ENCODE measurements at regions not wholly inside any gene's neighbourhood (a gene's known extent, or its start where the extent isn't known, plus 50 kb on each side); places are given as distances from the start of the nearest gene placed in this dataset.

DNA sequence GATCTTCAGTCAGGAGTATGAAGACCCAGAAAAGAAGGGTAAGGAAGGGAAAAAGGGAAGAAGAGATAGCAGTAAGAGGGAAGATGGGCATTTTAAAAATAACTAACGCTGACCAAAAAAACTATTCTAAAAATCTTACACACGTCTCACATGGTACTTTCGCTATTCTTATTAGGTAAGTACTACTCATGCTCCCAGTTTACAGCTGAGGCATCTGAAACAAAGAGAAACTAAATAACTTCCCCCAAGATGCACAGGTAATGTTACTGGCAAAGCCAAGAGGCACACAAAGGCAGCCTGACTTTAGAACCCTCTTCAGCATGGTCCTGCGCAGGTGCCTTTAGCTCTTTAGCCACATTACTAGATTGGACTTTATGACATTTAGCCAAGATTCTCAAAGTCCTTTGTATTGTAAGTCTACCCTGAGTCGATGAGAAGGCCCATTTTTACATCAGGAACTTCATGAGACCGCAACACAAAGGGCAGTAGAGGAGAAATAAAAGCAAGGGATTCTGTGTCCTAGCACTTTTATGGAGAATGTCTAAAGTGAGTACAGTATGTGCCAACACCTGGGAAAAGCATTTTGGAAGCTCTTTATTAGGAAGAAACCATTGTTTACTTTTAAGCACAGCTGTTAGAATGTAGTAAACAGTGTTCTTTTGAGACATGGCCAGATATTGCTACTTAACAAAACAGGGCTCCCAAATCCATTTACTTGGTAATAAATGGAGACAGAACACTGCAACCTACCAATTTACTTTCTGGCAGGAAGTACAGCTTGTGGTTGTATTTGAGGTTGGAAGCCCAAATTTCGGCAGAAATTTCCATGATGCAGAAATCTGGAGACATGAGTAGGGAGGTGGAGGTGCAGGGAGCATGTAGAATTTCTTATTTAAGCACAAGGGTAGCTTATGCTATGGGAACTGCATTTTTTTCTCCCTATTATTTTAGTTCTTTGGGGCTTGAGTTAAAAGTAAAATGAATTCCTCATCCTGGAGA, 250.7 kb downstream of the KCTD12 start:
- TF ChIP-seq POU2F2 (IDR thresholded peaks at IDR 0.05; ENCODE audit: low read depth, low read length) (no peak), POLR2A (IDR thresholded peaks at IDR 0.05; ENCODE audit: low read depth, low read length) (no peak)
- DNase-seq (ENCODE audit: insufficient read length, low spot score) (no peak), FAIRE-seq (no peak)

DNA sequence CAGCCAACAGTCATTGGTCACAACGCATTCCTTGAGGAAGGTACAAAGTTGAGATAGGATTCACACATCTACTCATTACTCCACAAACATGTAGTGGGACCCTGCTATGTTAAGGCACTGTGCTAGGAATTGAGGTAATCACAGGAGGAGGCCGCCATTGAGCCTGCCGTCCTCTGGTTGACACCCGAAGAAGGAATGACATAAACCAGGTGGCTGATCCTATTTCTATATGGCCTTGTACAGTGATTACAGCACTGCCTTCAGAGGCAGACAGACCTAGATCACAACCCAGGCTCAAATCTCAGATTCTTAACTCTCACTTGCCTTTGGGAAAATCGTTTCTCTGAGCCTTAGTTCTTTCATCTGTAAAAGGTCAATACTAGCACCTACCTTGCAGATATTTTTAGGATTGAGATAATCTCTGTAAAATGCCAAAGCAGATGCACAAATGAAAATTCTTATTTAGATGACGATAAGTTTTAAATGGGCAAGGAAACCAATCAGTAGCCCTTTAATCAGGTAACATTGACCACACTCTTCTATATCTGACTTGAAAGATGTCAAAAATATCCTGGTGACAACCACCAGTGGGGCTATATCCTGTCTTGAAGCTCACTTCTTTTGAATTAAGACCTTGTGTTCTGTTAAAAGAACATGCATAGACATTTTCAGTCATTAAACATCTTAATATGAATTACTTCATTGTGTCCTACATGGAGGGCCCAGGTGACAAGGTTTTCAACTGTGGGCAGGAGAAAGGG, 251.6 kb downstream of the KCTD12 start:
- DNase-seq (ENCODE audit: insufficient read length, low spot score) = no peak

DNA sequence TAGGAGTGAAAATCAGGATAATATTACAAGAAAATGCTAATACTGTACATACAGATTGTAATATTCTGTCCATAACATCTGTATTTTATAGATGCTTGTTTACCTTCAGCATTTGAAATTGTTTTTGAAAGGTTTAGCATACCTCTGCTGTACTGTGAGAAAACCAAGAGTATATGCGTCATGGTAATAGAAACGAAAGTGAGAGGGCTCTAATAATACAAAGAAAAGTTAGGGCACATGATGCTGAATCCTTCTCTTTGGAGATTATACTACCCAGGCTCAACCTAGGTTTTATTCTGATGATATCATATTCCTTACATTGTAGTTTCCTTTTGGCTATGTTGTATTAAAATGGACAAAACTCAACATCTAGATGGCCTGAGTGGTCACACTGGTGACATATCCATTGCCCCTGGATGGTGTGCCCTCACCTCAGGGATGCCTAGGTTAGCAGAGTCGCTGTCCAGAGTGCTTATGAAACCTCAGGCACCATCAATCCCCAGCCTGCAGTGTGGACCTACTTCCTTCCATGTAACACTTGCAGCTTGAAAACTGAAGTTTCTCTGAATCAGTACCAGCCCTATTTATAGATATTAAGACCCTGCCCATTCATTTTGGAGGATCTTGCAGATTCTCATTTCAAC, 253.7 kb downstream of the KCTD12 start:
- DNase-seq (ENCODE audit: insufficient read length, low spot score) (no peak), FAIRE-seq (no peak)
- TF ChIP-seq PAX5 (IDR thresholded peaks at IDR 0.05; ENCODE audit: insufficient read depth, low read length, severe bottlenecking) = no peak
- TF ChIP-seq SPI1 (IDR thresholded peaks at IDR 0.05; ENCODE audit: low read depth, low read length) = no peak
- no peak for TF ChIP-seq POLR2A (IDR thresholded peaks at IDR 0.05; ENCODE audit: low read depth, low read length)
- TF ChIP-seq POU2F2 (IDR thresholded peaks at IDR 0.05; ENCODE audit: low read depth, low read length) = no peak
- no peak for TF ChIP-seq TAF1 (IDR thresholded peaks at IDR 0.05; ENCODE audit: low read depth, low read length)
- TF ChIP-seq POLR2AphosphoS5 (IDR thresholded peaks at IDR 0.05; ENCODE audit: low read depth, low read length) = no peak

More for the DNA sequence above, 251.6 kb downstream of the KCTD12 start:
- FAIRE-seq = no peak
- TF ChIP-seq POLR2AphosphoS5 (IDR thresholded peaks at IDR 0.05; ENCODE audit: low read depth, low read length) (no peak), PAX5 (IDR thresholded peaks at IDR 0.05; ENCODE audit: insufficient read depth, low read length, severe bottlenecking) (no peak), POU2F2 (IDR thresholded peaks at IDR 0.05; ENCODE audit: low read depth, low read length) (no peak), SPI1 (IDR thresholded peaks at IDR 0.05; ENCODE audit: low read depth, low read length) (no peak), TAF1 (IDR thresholded peaks at IDR 0.05; ENCODE audit: low read depth, low read length) (no peak), POLR2A (IDR thresholded peaks at IDR 0.05; ENCODE audit: low read depth, low read length) (no peak)

DNA sequence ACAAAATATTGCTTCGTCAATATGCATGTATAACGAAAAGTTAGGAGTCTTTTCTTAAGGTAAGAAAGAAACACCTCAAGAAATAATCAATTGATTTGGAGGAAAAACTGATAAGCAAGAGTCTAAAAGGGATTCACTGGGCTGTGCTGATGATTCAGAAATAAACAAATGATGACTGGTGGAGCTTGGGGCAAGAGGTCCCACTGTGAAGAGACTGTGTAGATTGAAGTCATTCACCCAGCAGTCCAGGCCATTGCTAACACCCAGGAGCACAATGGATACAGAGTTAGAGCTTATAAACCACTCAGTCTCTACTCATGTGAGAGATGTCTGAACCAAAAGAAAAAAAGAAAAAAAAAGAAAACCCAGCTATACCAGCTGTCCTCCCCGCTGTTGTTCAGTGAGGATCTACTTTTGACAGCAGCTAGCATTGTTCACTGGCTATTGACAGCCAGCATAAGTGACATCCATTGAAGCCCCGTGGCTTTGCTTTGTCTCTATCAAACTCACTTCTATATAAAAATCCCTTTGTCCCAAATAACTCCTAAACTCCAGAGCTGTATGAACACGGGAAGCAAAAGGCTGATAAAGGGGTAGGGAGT, 255.5 kb downstream of the KCTD12 start:
- TF ChIP-seq POLR2A (IDR thresholded peaks at IDR 0.05; ENCODE audit: low read depth, low read length) (no peak), SPI1 (IDR thresholded peaks at IDR 0.05; ENCODE audit: low read depth, low read length) (no peak), POU2F2 (IDR thresholded peaks at IDR 0.05; ENCODE audit: low read depth, low read length) (no peak)
- DNase-seq (ENCODE audit: insufficient read length, low spot score) = no peak
- FAIRE-seq = no peak

DNA sequence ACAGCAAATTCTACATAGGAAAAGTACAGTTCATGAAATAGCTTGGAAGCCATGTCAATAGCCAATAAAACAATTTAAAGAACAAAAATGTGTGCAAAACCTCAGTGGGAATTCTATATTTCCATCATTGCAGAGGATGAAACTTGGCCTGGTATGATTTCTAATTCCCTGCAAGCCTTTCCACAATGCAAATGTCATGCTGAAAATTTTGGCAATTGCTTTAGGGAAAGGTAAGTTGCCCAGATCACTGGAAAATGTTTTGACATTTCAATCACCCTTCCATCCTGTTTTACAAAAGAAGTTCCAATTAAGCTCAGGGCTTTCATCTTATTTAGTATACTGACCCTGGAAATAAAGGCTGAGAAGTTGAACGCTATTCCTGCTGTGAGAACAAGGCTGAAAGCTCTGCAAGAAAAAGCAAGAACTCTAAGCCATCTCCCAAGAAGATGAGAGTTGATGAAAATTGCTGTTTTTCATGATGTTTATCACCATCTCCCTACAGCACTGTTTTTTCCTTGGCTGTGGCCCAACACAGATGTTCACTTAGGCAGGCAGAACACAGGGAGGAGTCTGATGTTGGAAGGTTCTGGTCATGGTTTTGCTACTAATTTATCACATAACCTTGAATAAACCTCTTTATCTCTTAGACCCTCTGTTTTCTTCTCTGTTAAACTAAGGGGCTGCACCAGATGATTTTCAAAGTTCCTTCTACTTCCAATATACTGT, 263.7 kb downstream of the KCTD12 start:
- TF ChIP-seq TAF1 (IDR thresholded peaks at IDR 0.05; ENCODE audit: low read depth, low read length) = no peak
- TF ChIP-seq PAX5 (IDR thresholded peaks at IDR 0.05; ENCODE audit: insufficient read depth, low read length, severe bottlenecking) = no peak
- no peak for TF ChIP-seq POU2F2 (IDR thresholded peaks at IDR 0.05; ENCODE audit: low read depth, low read length)
- TF ChIP-seq SPI1 (IDR thresholded peaks at IDR 0.05; ENCODE audit: low read depth, low read length) = no peak
- no peak for TF ChIP-seq POLR2AphosphoS5 (IDR thresholded peaks at IDR 0.05; ENCODE audit: low read depth, low read length)
- TF ChIP-seq POLR2A (IDR thresholded peaks at IDR 0.05; ENCODE audit: low read depth, low read length) = no peak
- DNase-seq (ENCODE audit: insufficient read length, low spot score) (no peak), FAIRE-seq (no peak)

DNA sequence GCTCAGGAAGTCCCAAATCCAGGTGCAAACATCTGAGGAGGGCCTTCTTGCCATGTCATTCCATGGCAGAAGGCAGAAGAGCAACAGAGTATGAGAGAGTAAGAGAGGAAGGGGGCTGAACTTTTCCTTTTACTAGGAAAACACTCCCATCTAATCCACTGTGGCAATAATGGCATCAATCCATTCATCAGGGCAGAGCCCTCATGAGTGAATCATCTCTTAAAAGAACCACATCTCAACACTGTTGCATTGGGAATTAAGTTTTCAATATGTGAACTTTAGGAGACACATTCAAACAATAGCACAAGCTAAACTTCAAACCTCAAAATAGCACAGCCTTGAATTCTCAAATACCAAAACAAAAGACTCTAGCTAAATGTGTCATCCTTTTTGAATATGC, 264.5 kb downstream of the KCTD12 start:
- DNase-seq (ENCODE audit: insufficient read length, low spot score) (no peak), FAIRE-seq (no peak)
- no peak for TF ChIP-seq POLR2AphosphoS5 (IDR thresholded peaks at IDR 0.05; ENCODE audit: low read depth, low read length)
- TF ChIP-seq PAX5 (IDR thresholded peaks at IDR 0.05; ENCODE audit: insufficient read depth, low read length, severe bottlenecking) = no peak
- TF ChIP-seq POLR2A (IDR thresholded peaks at IDR 0.05; ENCODE audit: low read depth, low read length) = no peak
- TF ChIP-seq SPI1 (IDR thresholded peaks at IDR 0.05; ENCODE audit: low read depth, low read length) = no peak
- no peak for TF ChIP-seq TAF1 (IDR thresholded peaks at IDR 0.05; ENCODE audit: low read depth, low read length)
- no peak for TF ChIP-seq POU2F2 (IDR thresholded peaks at IDR 0.05; ENCODE audit: low read depth, low read length)

DNA sequence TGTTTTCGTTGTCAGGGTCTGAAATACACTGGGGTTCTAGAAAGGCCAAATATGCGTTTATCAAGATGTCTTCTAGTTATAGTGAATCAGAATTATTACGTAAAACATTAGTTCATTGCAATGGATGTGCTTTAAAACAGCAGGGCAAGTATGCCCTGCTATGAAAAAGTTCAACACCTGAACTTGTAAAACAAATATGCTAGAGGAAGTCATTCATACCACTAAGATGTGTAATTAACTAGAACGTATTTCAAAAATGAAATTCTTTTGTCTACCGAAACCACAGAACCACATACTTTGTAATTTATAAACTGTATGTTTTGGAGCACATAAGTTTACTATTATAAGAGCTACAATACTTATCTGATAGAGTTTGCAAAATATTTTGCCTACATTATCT, 266.2 kb downstream of the KCTD12 start:
- no peak for TF ChIP-seq POLR2AphosphoS5 (IDR thresholded peaks at IDR 0.05; ENCODE audit: low read depth, low read length)
- TF ChIP-seq TAF1 (IDR thresholded peaks at IDR 0.05; ENCODE audit: low read depth, low read length) = no peak
- TF ChIP-seq POU2F2 (IDR thresholded peaks at IDR 0.05; ENCODE audit: low read depth, low read length) = no peak
- no peak for TF ChIP-seq POLR2A (IDR thresholded peaks at IDR 0.05; ENCODE audit: low read depth, low read length)
- no peak for TF ChIP-seq SPI1 (IDR thresholded peaks at IDR 0.05; ENCODE audit: low read depth, low read length)
- no peak for TF ChIP-seq PAX5 (IDR thresholded peaks at IDR 0.05; ENCODE audit: insufficient read depth, low read length, severe bottlenecking)
- FAIRE-seq = no peak
- no peak for DNase-seq (ENCODE audit: insufficient read length, low spot score)

DNA sequence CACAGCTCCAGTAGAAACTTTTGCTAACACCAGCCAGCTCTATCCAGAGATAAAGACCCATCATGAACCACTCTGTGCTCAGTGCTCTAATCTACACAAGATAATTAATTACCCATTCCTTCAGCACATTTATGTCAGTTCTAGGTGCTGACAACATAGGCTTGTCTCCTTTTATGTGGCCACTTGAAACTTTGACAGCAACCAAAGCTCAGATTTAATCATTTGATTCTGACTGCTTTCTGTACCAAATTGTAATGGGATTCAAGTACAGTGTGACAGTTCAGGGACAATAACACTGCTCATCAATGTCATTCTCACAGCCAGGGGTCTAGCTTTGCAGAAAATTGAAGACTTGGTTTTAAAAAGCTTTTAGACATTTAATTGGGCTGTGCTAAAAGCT, 266.6 kb downstream of the KCTD12 start:
- DNase-seq (ENCODE audit: insufficient read length, low spot score) (no peak), FAIRE-seq (no peak)
- TF ChIP-seq POU2F2 (IDR thresholded peaks at IDR 0.05; ENCODE audit: low read depth, low read length) (no peak), POLR2A (IDR thresholded peaks at IDR 0.05; ENCODE audit: low read depth, low read length) (no peak), TAF1 (IDR thresholded peaks at IDR 0.05; ENCODE audit: low read depth, low read length) (no peak), SPI1 (IDR thresholded peaks at IDR 0.05; ENCODE audit: low read depth, low read length) (no peak), PAX5 (IDR thresholded peaks at IDR 0.05; ENCODE audit: insufficient read depth, low read length, severe bottlenecking) (no peak), POLR2AphosphoS5 (IDR thresholded peaks at IDR 0.05; ENCODE audit: low read depth, low read length) (no peak)
